GM19463 (cell line): ENCODE measurements at regions not wholly inside any gene's neighbourhood (a gene's known extent, or its start where the extent isn't known, plus 50 kb on each side); places are given as distances from the start of the nearest gene placed in this dataset.
"Not testable (repeated sequence)": the region's sequence is repeated elsewhere in the genome, so short reads cannot be mapped to it uniquely, and the experiment has no call there.

ENCODE experiments used
- ATAC-seq: cut with Tn5 transposase; IDR thresholded peaks from one replicate; pipeline ENCODE4 v1.9.1; 2021; ENCODE audit warnings: mild to moderate bottlenecking, moderate library complexity; ENCODE audit not compliant: unreplicated experiment

DNA sequence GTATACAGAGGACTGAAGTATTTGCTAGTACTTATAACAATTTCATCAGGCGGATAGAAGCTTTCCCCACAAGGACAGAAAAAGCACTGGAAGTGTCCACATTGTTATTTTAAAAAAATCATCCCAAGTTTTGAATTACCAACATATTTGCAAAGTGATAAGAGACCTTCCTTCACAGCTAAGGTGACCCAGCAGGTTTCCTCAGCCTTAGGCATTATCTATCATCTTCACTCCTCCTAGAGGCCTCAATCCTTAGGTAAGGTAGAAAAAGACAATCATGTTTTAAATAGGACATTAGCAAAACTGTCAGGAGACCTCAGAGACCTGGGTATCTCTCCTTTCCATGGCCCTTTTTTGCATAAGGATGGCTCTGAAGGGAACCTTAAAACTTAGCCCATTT is 72.5 kb upstream of the CHD6 start:
- no peak for ATAC-seq

DNA sequence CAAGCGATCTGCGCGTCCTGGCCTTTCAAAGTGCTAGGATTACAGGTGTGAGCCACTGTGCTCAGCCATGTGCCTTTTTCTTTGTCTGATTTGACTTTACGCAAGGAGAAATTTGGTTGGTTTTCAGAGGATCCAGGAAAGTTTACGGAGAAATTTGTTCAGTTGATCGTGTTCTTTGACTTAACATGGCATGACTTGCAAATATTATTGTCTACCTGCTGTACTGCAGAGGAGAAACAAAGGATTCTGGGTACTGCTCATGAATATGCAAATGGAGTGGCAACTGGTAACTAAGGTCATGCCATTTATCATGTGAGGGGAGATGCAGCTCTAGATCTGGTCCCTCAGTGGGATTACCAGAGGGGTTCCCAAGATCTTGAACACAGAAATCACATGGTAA is 68.8 kb upstream of the CHD6 start:
- ATAC-seq = no peak

- not testable (repeated sequence) for ATAC-seq
Measured at GRCh38 chr20:41685145-41685544, 67.0 kb upstream of the CHD6 start.

DNA sequence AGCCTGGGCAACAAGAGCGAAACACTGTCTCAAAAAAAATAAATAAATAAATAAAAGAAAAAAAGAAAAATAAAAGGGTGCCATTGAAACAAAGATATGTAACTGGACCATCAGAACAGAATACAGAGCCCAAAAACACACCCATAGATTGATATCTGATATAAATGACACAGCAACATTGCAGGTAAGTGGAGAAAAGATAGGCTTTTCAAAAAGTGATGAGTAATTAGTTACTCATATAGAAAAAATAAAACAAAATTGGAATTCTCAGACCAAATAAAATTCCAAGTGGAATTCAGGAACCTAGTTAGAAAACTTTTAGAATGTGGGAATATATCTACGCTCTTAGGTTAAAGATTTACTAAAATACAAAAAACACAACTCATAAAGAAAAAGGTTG is 60.6 kb upstream of the CHD6 start:
- no peak for ATAC-seq

- no peak for ATAC-seq
Measured at GRCh38 chr20:41672282-41672681, 54.1 kb upstream of the CHD6 start.

DNA sequence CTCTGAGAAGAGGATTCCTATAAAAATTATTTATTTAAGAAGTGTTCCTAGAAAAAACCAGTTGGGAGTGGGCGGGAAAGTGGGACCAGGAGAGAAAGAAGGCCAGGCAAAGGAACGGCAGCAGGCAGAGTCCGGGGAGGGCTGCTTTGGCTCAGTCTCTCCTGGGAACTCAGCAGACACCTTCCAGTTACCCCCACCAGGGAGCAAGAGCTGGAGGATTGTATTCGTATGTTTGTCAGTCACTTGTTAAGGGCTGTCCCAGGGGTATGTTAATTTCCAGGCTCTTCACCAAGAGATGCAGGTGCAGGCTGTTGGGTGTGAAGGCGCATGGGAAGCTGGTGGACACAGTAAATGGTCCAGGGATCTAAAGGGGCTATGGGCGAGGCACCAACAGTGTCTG is 53.0 kb upstream of the CHD6 start:
- no peak for ATAC-seq

- ATAC-seq = no peak
Measured at GRCh38 chr20:41670631-41671030, 52.5 kb upstream of the CHD6 start.

DNA sequence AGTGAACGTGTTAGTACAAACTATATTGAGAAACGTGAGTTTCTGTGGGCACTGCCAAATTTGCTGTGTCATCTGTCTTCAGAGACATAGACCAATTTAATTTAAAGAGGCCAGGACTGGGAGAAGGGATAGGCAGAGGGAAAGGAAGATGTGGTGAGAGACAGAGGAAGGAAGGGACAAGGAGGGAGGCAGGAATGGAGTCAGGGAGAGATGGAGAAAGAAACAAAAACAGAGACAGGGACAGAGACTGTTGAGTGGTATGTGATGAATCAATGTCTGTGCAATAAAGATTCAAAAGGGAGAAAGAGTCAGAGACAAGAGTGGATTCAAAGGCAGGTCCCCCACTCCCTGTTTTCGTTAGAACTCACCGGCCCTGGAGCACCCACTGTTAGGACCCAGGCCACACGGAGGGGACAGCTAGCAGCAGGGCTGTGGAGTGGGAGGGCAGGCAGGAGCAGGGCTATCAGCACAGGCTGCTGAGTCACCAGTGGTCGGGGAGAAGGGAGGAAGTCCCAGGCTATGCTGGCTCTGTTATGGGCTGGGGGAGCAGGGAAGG is 51.6 kb upstream of the CHD6 start:
- no peak for ATAC-seq

- no peak for ATAC-seq
Measured at GRCh38 chr20:41668057-41668749, 50.0 kb upstream of the CHD6 start.
